ENCODE measurements at regions not wholly inside any gene's neighbourhood (a gene's known extent, or its start where the extent isn't known, plus 50 kb on each side); places are given as distances from the start of the nearest gene placed in this dataset.
A peak's percentile ranks its signal among the peaks of the same experiment; 100 is the strongest.

DNA sequence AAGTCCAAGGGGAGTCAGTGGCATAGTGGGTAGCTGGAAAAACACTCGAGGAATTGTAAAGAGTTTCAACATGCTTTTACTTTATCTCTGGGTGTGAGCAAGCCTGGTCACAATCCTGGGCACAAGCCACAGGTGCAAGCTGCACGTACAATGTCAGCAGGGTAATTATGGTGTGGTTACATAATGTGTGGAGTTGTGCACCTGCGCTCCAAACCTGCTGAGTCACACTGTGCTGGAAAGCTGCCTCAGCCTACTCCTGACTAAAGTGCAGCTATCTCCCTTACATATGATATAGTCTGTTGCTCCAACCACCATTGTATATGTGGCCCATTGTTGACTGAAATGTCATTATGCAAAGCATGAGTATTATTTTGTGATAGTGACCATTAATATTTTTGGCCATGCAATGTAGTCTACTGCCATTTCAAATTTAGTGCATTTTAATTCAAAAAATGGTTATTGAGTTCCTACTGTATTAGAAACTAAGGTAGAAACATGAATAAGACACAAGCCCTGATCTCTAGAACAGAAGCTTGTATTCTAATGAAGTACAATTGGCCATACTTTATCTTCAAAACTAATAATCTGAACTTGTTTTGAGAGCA lies 160.9 kb upstream of the SLC30A5 start:
- no peak for TF ChIP-seq Cebpa-rat (IDR thresholded peaks at IDR 0.05)
- peaks cover 54% of the 10 kb centered on the region for H3K9me3 ChIP-seq
- H3K4me1 ChIP-seq: no peaks in the 10 kb centered on the region

GRCh38 chr5:68942169-68942568 lies 151.6 kb upstream of the SLC30A5 start:
- no peak overlapping the region for H3K9ac ChIP-seq
- H3K4me3 ChIP-seq: no peak overlapping the region
- no peak for TF ChIP-seq Cebpa-rat (IDR thresholded peaks at IDR 0.05)
- H3K27ac ChIP-seq: no peak overlapping the region
- H3K27me3 ChIP-seq: no peaks in the 10 kb centered on the region
- no peaks in the 10 kb centered on the region for H3K36me3 ChIP-seq
- no peaks in the 10 kb centered on the region for H4K20me1 ChIP-seq
- H3K4me2 ChIP-seq: no peak overlapping the region
- H3K9me3 ChIP-seq: 0 out of 2 replicates have a peak, but pooled peaks cover 4% of the 10 kb centered on the region
- peaks cover 7% of the 10 kb centered on the region; the same call in 1 of the 2 replicates for H3K4me1 ChIP-seq

More for the DNA sequence above, 160.9 kb upstream of the SLC30A5 start:
- no peaks in the 10 kb centered on the region for H3K36me3 ChIP-seq
- no peak overlapping the region for H3K4me3 ChIP-seq
- no peak overlapping the region for H3K9ac ChIP-seq
- no peak overlapping the region for H3K4me2 ChIP-seq
- H3K27ac ChIP-seq: no peak overlapping the region
- H3K27me3 ChIP-seq: no peaks in the 10 kb centered on the region
- H4K20me1 ChIP-seq: no peaks in the 10 kb centered on the region

DNA sequence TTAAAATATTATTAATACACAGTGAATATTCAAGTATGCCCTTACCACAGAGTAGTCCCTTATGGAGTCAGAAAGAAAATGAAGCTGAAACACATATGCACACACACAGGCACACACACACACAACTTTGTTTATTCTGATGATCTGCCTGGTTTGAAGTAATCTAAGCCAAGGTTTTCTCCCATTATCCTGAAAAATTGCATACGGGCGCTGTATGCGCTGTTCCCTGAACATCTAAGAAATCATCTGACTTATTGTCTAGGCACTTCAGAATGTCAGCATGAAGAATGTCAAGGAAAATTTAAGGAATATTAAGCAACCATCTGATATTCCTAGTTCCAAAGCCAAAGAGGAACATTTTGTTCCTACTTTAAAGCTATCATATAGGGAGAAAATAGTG lies 147.1 kb upstream of the SLC30A5 start:
- H3K9ac ChIP-seq: no peak overlapping the region
- no peaks in the 10 kb centered on the region for H3K36me3 ChIP-seq
- TF ChIP-seq Cebpa-rat (IDR thresholded peaks at IDR 0.05): no peak
- no peak overlapping the region for H3K4me2 ChIP-seq
- H3K9me3 ChIP-seq: 0 out of 2 replicates have a peak, but pooled peaks cover 4% of the 10 kb centered on the region
- H3K4me1 ChIP-seq: no peaks in the 10 kb centered on the region
- H4K20me1 ChIP-seq: no peaks in the 10 kb centered on the region
- no peaks in the 10 kb centered on the region for H3K27me3 ChIP-seq
- H3K4me3 ChIP-seq: no peak overlapping the region
- H3K27ac ChIP-seq: no peak overlapping the region

DNA sequence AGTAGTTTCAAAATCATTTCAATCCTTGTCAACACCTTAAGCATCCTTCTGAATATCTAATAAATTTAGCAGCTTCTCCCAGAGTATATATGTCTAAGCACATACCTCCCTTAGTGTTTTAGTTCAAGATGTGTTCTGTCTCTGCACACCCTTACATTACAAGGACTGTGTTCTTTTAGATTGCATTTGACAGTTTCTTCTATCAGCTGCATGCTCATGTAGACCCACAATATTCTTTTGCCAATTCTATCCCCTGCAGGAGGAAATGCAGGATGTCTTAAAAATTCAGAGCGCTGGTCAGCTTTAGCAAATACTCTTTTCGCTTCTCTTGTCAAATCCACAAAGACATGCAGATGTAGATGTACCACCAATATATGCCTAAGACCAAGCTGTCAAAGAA lies 145.8 kb upstream of the SLC30A5 start:
- no peaks in the 10 kb centered on the region for H4K20me1 ChIP-seq

GRCh38 chr5:68949256-68949655 lies 144.6 kb upstream of the SLC30A5 start:
- Histone ChIP-seq H3K9me3 (no peaks in the 10 kb centered on the region), H3K27me3 (no peaks in the 10 kb centered on the region), H3K4me1 (peaks cover 14% of the 10 kb centered on the region), H4K20me1 (no peaks in the 10 kb centered on the region), H3K4me3 (no peak overlapping the region), H3K4me2 (no peak overlapping the region), H3K36me3 (no peaks in the 10 kb centered on the region), H3K27ac (no peak overlapping the region), H3K9ac (no peak overlapping the region)
- TF ChIP-seq Cebpa-rat (IDR thresholded peaks at IDR 0.05): no peak

More for the DNA sequence above, 145.8 kb upstream of the SLC30A5 start:
- Histone ChIP-seq H3K36me3 (no peaks in the 10 kb centered on the region), H3K4me1 (peaks cover 1% of the 10 kb centered on the region), H3K27me3 (no peaks in the 10 kb centered on the region), H3K27ac (no peak overlapping the region), H3K9me3 (no peaks in the 10 kb centered on the region), H3K4me3 (no peak overlapping the region), H3K9ac (no peak overlapping the region), H3K4me2 (no peak overlapping the region)
- no peak for TF ChIP-seq Cebpa-rat (IDR thresholded peaks at IDR 0.05)

GRCh38 chr5:68949711-68950110 lies 144.1 kb upstream of the SLC30A5 start:
- Histone ChIP-seq H3K9me3 (no peaks in the 10 kb centered on the region), H3K4me3 (no peak overlapping the region), H3K36me3 (no peaks in the 10 kb centered on the region), H3K27me3 (no peaks in the 10 kb centered on the region), H3K27ac (no peak overlapping the region), H3K9ac (no peak overlapping the region), H3K4me2 (no peak overlapping the region), H3K4me1 (peaks cover 18% of the 10 kb centered on the region), H4K20me1 (no peaks in the 10 kb centered on the region)
- TF ChIP-seq Cebpa-rat (IDR thresholded peaks at IDR 0.05): no peak

DNA sequence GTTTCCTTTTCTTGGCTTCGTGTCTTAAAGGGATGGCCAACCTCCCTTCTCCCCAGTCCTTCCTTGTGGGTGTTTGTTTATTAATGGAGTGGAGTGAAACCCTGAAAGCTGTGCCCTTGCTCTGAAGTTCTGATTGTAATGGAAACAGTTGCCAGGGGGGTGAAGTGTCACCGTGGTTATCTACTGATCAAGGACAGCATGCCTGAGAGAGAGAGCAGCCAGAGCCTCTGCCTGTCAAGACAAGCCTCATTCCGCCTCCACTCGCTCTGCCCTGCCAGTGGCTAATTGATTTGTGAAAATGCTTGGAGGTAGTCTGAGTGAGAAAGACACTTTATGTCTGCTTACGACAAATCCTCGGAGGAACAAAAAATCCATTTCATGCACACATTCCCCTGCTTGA lies 143.7 kb upstream of the SLC30A5 start:
- H3K4me1 ChIP-seq: peaks cover 19% of the 10 kb centered on the region
- no peaks in the 10 kb centered on the region for H3K9me3 ChIP-seq
- no peaks in the 10 kb centered on the region for H3K27me3 ChIP-seq
- no peak for TF ChIP-seq Cebpa-rat (IDR thresholded peaks at IDR 0.05)
- H3K27ac ChIP-seq: no peak overlapping the region
- no peaks in the 10 kb centered on the region for H3K36me3 ChIP-seq
- H4K20me1 ChIP-seq: no peaks in the 10 kb centered on the region
- no peak overlapping the region for H3K4me3 ChIP-seq
- no peak overlapping the region for H3K4me2 ChIP-seq
- no peak overlapping the region for H3K9ac ChIP-seq

GRCh38 chr5:68950930-68951329 lies 142.9 kb upstream of the SLC30A5 start:
- Histone ChIP-seq H3K9me3 (no peaks in the 10 kb centered on the region), H3K9ac (no peak overlapping the region), H3K36me3 (no peaks in the 10 kb centered on the region), H3K27ac (no peak overlapping the region), H4K20me1 (no peaks in the 10 kb centered on the region), H3K4me1 (peaks cover 19% of the 10 kb centered on the region), H3K4me2 (no peak overlapping the region), H3K4me3 (no peak overlapping the region), H3K27me3 (no peaks in the 10 kb centered on the region)
- no peak for TF ChIP-seq Cebpa-rat (IDR thresholded peaks at IDR 0.05)

- H4K20me1 ChIP-seq: no peaks in the 10 kb centered on the region
- TF ChIP-seq Cebpa-rat (IDR thresholded peaks at IDR 0.05): no peak
- peak overlapping the region; percentile 68 for H3K4me2 ChIP-seq
- H3K27me3 ChIP-seq: no peaks in the 10 kb centered on the region
- H3K9ac ChIP-seq: no peak overlapping the region
- H3K4me1 ChIP-seq: peaks cover 19% of the 10 kb centered on the region
- H3K4me3 ChIP-seq: no peak overlapping the region
- H3K27ac ChIP-seq: no peak overlapping the region
- H3K9me3 ChIP-seq: no peaks in the 10 kb centered on the region
- H3K36me3 ChIP-seq: no peaks in the 10 kb centered on the region
Measured at GRCh38 chr5:68953231-68953874, 140.5 kb upstream of the SLC30A5 start.

DNA sequence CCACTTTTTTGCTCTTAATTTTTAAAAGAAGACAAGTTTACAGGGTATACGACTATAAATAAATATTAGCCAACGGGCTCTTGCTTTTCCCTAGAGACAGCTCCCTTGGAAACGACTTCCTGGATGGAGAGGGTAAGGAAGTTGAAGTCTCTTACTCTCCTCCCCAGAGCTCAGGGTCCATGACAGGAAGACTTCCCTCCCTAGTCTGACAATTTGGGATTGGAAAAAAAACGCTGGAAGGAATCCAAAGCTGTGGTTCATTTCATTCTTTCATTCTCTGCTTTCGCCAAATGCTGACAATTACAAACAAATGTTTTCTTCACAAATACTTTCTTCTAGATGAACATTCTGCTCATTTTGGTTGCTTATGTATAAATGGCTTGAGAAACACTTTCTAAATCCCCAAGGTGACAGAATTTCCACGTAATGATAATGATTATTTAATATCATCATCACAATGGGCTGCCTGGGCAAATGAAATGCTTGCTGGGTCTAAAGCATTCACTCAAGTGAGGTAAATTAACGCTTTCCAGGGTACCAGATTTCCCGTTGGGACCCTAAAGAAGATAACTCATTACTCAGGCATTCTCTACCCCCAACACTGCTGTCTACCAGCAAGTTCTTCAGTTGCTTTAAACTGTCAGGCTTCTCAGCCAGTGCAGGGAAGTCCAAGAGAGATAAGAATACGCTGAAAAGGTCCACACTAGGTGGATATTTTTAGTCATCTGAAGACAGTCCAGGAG lies 139.8 kb upstream of the SLC30A5 start:
- Histone ChIP-seq H3K36me3 (no peaks in the 10 kb centered on the region), H4K20me1 (no peaks in the 10 kb centered on the region), H3K4me2 (peak overlapping the region; percentile 68), H3K27me3 (no peaks in the 10 kb centered on the region), H3K4me3 (no peak overlapping the region), H3K4me1 (peaks cover 19% of the 10 kb centered on the region), H3K9ac (no peak overlapping the region), H3K9me3 (no peaks in the 10 kb centered on the region), H3K27ac (no peak overlapping the region)
- no peak for TF ChIP-seq Cebpa-rat (IDR thresholded peaks at IDR 0.05)
